Cardiac muscle cell (in vitro differentiated cells and primary cell): ENCODE measurements at regions not wholly inside any gene's neighbourhood (a gene's known extent, or its start where the extent isn't known, plus 50 kb on each side); places are given as distances from the start of the nearest gene placed in this dataset.

Experiments used
- DNase-seq, 2 donors: peaks; one replicate each; pipeline versions ENCODE4 v3.0.0 to v3.0.0-alpha.2; 2010 to 2017; ENCODE audit warnings: low read depth in 1 of 2, low spot score in 1 of 2
- H3K27ac ChIP-seq: fragments of 200-600 bp; sonication (generic); 2 replicates; pipeline ENCODE4 v1.5.1; 2016
- H3K27me3 ChIP-seq: fragments of 200-600 bp; sonication (generic); 2 replicates; pipeline ENCODE4 v1.6.0; 2016; ENCODE audit warnings: control low read depth
- H3K36me3 ChIP-seq: fragments of 200-600 bp; sonication (generic); 2 replicates; pipeline ENCODE4 v1.5.1; 2016; ENCODE audit warnings: control low read depth
- H3K4me1 ChIP-seq: fragments of 200-600 bp; sonication (generic); 2 replicates; pipeline ENCODE4 v1.8.1; 2017; ENCODE audit warnings: low read depth, mild to moderate bottlenecking, mixed run types
- H3K4me3 ChIP-seq: fragments of 200-600 bp; sonication (generic); 2 replicates; pipeline ENCODE4 v1.5.1; 2016; ENCODE audit warnings: mild to moderate bottlenecking
- H3K9me3 ChIP-seq: fragments of 200-600 bp; sonication (generic); 2 replicates; pipeline ENCODE4 v1.5.1; 2017; ENCODE audit warnings: low read depth, mild to moderate bottlenecking, control low read depth
- TF ChIP-seq, protein P1 (sequence below): IDR thresholded peaks from 2 replicates; pipeline ENCODE4 v1.5.1; 2012; ENCODE audit warnings: low read depth, mild to moderate bottlenecking, low read length

DNA sequence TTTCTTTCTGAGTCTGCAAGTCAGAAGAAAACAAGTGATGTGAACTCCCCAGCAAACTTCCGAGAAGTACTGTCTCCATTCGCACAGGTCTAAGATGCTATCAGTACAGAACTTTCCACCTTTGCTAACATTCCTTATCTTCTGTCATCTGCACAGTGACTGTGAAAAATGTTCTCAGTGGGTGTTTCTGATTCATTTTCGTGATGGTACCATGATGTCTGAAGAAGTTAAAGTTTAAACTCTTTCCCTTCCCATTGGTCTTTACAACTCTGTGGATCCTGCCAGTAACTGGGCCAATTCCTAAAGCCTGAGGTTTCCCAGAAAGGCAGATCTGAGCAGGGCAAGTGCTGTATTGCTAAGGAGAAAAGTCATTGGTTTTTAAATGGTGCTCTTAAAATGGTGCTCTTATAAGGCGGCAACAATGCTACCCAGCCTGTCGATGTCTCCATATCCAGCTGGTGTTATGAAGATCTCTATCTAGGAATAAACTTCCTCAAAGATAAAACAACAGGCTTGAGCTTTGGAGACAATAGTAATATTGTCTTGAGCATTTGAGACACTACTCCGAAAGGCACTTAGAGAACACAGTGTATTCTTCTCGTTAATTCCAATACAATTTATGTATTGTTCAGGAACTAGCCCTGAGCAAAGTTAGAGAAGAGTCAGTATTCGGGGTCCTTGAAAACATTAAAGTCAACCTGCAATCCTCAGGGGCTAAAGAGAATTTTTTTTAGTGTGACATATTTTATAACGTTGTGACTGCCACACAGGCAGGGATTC, 232.3 kb downstream of the OSR1 start:
- TF ChIP-seq, protein P1, sequence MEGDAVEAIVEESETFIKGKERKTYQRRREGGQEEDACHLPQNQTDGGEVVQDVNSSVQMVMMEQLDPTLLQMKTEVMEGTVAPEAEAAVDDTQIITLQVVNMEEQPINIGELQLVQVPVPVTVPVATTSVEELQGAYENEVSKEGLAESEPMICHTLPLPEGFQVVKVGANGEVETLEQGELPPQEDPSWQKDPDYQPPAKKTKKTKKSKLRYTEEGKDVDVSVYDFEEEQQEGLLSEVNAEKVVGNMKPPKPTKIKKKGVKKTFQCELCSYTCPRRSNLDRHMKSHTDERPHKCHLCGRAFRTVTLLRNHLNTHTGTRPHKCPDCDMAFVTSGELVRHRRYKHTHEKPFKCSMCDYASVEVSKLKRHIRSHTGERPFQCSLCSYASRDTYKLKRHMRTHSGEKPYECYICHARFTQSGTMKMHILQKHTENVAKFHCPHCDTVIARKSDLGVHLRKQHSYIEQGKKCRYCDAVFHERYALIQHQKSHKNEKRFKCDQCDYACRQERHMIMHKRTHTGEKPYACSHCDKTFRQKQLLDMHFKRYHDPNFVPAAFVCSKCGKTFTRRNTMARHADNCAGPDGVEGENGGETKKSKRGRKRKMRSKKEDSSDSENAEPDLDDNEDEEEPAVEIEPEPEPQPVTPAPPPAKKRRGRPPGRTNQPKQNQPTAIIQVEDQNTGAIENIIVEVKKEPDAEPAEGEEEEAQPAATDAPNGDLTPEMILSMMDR = no peak
- Histone ChIP-seq H3K4me1 (no peaks in the 10 kb centered on the region), H3K4me3 (no peak overlapping the region), H3K9me3 (no peaks in the 10 kb centered on the region), H3K27ac (no peak overlapping the region), H3K27me3 (no peaks in the 10 kb centered on the region), H3K36me3 (no peaks in the 10 kb centered on the region)
- no peak for DNase-seq

DNA sequence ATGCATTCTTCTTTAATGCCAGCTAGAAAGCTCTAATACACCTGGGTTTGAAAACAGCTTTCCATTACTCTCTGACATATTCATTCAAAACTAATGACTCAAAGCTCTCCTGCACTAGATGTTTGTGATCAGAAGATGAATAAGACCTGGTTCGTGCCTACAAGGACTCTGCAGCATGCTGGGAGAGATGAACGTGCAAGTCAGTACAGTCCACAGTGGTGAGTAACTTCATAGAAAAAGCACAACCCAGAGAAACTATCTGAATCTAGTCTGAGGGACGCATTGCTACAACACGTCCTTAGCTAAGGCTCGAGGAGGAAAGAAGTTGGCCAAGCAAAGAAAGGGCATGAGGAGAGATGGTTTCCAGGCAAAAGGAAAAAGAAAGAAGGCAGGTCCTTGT, 234.3 kb downstream of the OSR1 start:
- no peak overlapping the region for H3K27ac ChIP-seq
- DNase-seq = peak in 1 of 2 donors; percentile 36

DNA sequence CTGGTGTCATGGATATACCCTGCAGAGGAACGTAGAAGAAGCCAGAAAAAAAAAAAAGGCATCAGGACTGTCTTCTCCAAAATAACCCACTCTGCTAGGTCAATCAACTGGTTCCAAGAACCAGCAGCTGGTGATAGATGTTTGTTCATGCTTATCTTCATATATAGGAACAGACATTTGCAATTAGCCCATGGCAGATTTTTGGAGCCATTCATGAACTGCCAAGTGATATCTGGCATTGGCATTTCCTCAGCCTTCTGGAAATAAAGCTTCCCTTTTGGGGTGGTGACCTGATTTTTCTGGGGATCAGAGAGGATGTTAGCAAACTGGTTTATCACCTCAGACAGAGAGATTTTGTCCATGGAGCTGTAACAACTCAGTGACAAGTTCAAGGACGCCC, 234.9 kb downstream of the OSR1 start:
- Histone ChIP-seq H3K9me3 (no peaks in the 10 kb centered on the region), H3K4me1 (no peaks in the 10 kb centered on the region), H3K36me3 (no peaks in the 10 kb centered on the region), H3K27ac (no peak overlapping the region), H3K27me3 (no peaks in the 10 kb centered on the region), H3K4me3 (no peak overlapping the region)
- TF ChIP-seq, protein P1 = no peak
- no peak for DNase-seq

More for the DNA sequence above, 234.3 kb downstream of the OSR1 start:
- Histone ChIP-seq H3K9me3 (no peaks in the 10 kb centered on the region), H3K4me1 (no peaks in the 10 kb centered on the region), H3K4me3 (no peak overlapping the region), H3K36me3 (no peaks in the 10 kb centered on the region), H3K27me3 (no peaks in the 10 kb centered on the region)
- TF ChIP-seq, protein P1 = no peak

DNA sequence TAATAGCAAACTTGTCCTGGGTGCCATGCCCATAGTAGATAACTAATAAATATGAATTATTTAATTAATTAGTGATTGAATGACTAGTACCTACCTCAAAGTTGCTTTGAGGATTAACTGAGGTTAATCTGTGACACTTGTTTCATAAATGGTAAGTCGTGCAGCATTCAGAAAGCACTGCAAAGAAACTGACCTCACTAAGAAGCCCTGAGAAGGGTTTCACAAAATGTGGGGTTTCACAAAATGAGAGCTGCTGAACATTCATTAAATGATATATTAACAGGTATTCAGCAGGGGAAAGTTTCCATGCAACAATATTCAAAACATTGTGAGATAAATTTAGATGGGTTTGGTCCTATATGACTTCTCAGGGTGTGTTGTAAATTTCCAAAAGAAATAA, 236.2 kb downstream of the OSR1 start:
- H3K9me3 ChIP-seq = no peaks in the 10 kb centered on the region
- no peaks in the 10 kb centered on the region for H3K36me3 ChIP-seq
- DNase-seq = no peak
- no peaks in the 10 kb centered on the region for H3K4me1 ChIP-seq
- H3K4me3 ChIP-seq = no peak overlapping the region
- H3K27ac ChIP-seq = no peak overlapping the region
- TF ChIP-seq, protein P1 = no peak
- H3K27me3 ChIP-seq = no peaks in the 10 kb centered on the region

DNA sequence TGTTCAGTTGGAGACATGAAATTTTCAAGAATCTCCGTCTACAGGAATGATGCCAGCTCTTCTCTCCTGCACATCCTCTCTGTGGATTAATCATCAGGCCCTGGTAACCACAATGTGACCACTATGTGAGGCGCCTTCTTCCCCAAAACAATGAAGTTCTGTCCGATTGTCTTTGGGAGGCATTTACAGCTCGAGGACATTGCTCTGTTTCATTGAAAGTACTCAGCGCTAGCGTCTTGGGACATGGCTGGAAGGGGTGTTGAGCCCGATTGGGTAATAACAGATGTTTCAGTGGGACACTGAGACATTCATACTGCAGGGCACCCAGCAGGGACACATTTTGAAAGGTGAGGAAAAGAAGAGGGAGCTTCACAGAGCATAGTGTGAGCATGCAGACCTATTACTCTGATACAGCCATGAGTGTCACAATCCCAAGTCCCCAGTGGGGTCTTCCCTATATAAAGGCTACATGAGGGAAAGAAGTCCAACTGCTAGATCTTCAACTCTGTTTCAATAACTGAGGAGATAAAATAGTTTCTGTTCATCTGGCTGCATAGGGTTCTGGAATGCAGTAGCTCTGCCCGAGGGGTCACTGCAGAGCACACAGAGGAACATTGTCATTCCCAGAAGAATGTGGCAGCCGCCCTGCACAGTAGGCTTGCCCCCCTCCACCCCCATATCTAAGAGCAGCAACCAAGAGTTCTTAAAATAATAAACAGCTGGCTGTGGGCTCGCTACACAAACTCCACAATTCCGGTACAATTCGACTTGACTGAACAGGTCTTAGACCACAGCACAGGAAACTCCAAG, 237.3 kb downstream of the OSR1 start:
- no peaks in the 10 kb centered on the region for H3K27me3 ChIP-seq
- H3K9me3 ChIP-seq = no peaks in the 10 kb centered on the region
- no peak overlapping the region for H3K4me3 ChIP-seq
- no peaks in the 10 kb centered on the region for H3K4me1 ChIP-seq
- DNase-seq = peak in 1 of 2 donors; percentile 93
- H3K27ac ChIP-seq = no peak overlapping the region
- TF ChIP-seq, protein P1 = peak; percentile 6
- no peaks in the 10 kb centered on the region for H3K36me3 ChIP-seq
